Hepatocyte (in vitro differentiated cells): ENCODE measurements at regions not wholly inside any gene's neighbourhood (a gene's known extent, or its start where the extent isn't known, plus 50 kb on each side); places are given as distances from the start of the nearest gene placed in this dataset.

Experiments
- DNase-seq: peaks from one replicate; pipeline ENCODE4 v3.0.0-alpha.2; 2016; ENCODE audit warnings: low spot score
- H2AFZ ChIP-seq: fragments of 200-600 bp; sonication (generic); 2 replicates; pipeline ENCODE4 v1.6.0; 2016; ENCODE audit warnings: antibody characterized with exemption, mild to moderate bottlenecking
- H3K27ac ChIP-seq: fragments of 200-600 bp; sonication (generic); 2 replicates; pipeline ENCODE4 v1.5.1; 2016; ENCODE audit warnings: mild to moderate bottlenecking
- H3K27me3 ChIP-seq: fragments of 200-600 bp; sonication (generic); 2 replicates; pipeline ENCODE4 v1.6.1; 2016
- H3K36me3 ChIP-seq: fragments of 200-600 bp; sonication (generic); replicated peaks from 2 replicates; pipeline ENCODE4 v1.5.1; 2016; ENCODE audit warnings: low read depth; ENCODE audit not compliant: insufficient read depth
- H3K4me1 ChIP-seq: fragments of 200-600 bp; sonication (generic); 2 replicates; pipeline ENCODE4 v1.5.1; 2016; ENCODE audit warnings: mild to moderate bottlenecking, moderate library complexity; ENCODE audit not compliant: insufficient read depth
- H3K4me2 ChIP-seq: fragments of 200-600 bp; sonication (generic); 2 replicates; pipeline ENCODE4 v1.6.0; 2016
- H3K4me3 ChIP-seq: fragments of 200-600 bp; sonication (generic); 2 replicates; pipeline ENCODE4 v1.5.1; 2016; ENCODE audit warnings: mild to moderate bottlenecking
- H3K79me2 ChIP-seq: fragments of 200-600 bp; sonication (generic); 2 replicates; pipeline ENCODE4 v1.6.0; 2017; ENCODE audit warnings: mild to moderate bottlenecking
- H3K9me2 ChIP-seq: fragments of 200-600 bp; sonication (generic); replicated peaks from 2 replicates; pipeline ENCODE4 v1.6.0; 2017; ENCODE audit warnings: mild to moderate bottlenecking; ENCODE audit not compliant: insufficient read depth
- H3K9me3 ChIP-seq: fragments of 200-600 bp; sonication (generic); 2 replicates; pipeline ENCODE4 v1.5.1; 2016; ENCODE audit warnings: low read depth, mild to moderate bottlenecking
- H4K20me1 ChIP-seq: fragments of 200-600 bp; sonication (generic); 2 replicates; pipeline ENCODE4 v1.6.0; 2016; ENCODE audit warnings: mild to moderate bottlenecking; ENCODE audit not compliant: insufficient read depth, poor library complexity, severe bottlenecking
- CTCF ChIP-seq: fragments of 200-600 bp; sonication (generic); IDR thresholded peaks from 2 replicates; pipeline ENCODE4 v1.5.1; 2016; ENCODE audit warnings: antibody characterized with exemption, mild to moderate bottlenecking; ENCODE audit not compliant: poor library complexity
- EZH2 ChIP-seq: fragments of 200-600 bp; sonication (generic); IDR thresholded peaks from 2 replicates; pipeline ENCODE4 v1.6.1; 2016; ENCODE audit warnings: antibody characterized with exemption, mild to moderate bottlenecking, borderline replicate concordance
- EZH2phosphoT487 ChIP-seq: fragments of 200-600 bp; sonication (generic); IDR thresholded peaks from one replicate; pipeline ENCODE4 v1.6.1; 2018; ENCODE audit warnings: antibody characterized with exemption, mild to moderate bottlenecking, low read depth, moderate library complexity; ENCODE audit not compliant: unreplicated experiment, severe bottlenecking
- WGBS: methylation state at CpG from one replicate; pipeline ENCODE4 v1.1.6; 2016; ENCODE audit warnings: low lambda C conversion rate; ENCODE audit errors: missing lambda C conversion rate; 5-methylcytosine and 5-hydroxymethylcytosine counted together

DNA sequence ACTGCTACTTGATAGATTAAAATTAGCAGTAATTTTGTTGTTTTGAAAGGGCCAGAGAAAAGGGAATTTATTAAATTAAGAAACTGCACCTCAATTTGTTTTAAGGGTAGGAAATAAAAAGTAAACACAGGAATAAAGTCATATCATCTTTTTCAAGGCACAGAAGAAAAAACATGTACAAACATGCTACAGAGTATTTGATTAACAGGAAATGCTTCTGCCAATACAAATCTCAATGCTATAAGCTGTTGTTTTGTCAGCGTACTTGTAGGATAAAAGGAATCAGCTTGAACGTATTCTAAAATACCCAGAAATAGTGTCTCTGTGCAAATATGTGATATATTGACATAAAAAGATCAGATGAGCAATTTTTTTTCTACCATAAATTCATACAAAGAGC lies 474.0 kb upstream of the MGAT4C start:
- Histone ChIP-seq H3K27me3 (no peaks in the 10 kb centered on the region), H3K36me3 (no peaks in the 10 kb centered on the region), H3K4me1 (peaks cover 7% of the 10 kb centered on the region), H3K79me2 (no peaks in the 10 kb centered on the region), H3K27ac (no peak overlapping the region), H2AFZ (no peak overlapping the region), H3K9me2 (no peaks in the 10 kb centered on the region), H4K20me1 (no peaks in the 10 kb centered on the region), H3K4me2 (no peak overlapping the region), H3K9me3 (no peaks in the 10 kb centered on the region), H3K4me3 (no peak overlapping the region)
- TF ChIP-seq EZH2phosphoT487 (no peak), CTCF (no peak), EZH2 (no peak)
- WGBS: 86% methylated on average over 2 of the region's 2 CpGs
- no peak for DNase-seq

- Histone ChIP-seq H2AFZ (no peak overlapping the region), H4K20me1 (no peaks in the 10 kb centered on the region), H3K27me3 (no peaks in the 10 kb centered on the region), H3K9me2 (no peaks in the 10 kb centered on the region), H3K79me2 (no peaks in the 10 kb centered on the region), H3K4me1 (peaks cover 7% of the 10 kb centered on the region), H3K9me3 (no peaks in the 10 kb centered on the region), H3K36me3 (no peaks in the 10 kb centered on the region), H3K27ac (no peak overlapping the region), H3K4me3 (no peak overlapping the region), H3K4me2 (no peak overlapping the region)
- TF ChIP-seq EZH2phosphoT487 (no peak), EZH2 (no peak), CTCF (no peak)
- 79% methylated on average over 1 of the region's 1 CpG for WGBS
- DNase-seq: no peak
Measured at GRCh38 chr12:86729739-86730138, 473.5 kb upstream of the MGAT4C start.

DNA sequence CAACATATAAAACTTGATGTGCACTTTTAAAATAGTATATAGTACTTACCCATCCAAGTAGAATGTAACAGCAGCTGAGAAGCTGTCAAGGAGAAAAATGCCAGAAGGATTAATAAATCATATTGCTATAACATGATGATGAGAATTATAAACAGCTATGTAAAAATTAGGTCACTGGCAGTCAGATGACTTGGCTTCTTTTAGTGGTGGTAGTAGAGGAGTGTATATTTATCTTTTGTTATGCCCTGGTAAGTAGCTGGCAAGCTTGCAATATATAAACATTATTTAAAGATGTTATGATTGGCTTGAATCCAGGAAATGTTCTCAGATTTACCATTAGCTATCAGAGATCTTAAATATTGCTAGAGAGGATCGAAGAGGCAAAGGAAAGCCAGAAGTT lies 471.0 kb upstream of the MGAT4C start:
- Histone ChIP-seq H3K79me2 (no peaks in the 10 kb centered on the region), H3K36me3 (no peaks in the 10 kb centered on the region), H4K20me1 (no peaks in the 10 kb centered on the region), H3K27me3 (no peaks in the 10 kb centered on the region), H3K4me2 (peak overlapping the region; percentile 4), H3K27ac (no peak overlapping the region), H2AFZ (no peak overlapping the region), H3K9me2 (no peaks in the 10 kb centered on the region), H3K4me3 (no peak overlapping the region), H3K4me1 (peaks cover 7% of the 10 kb centered on the region), H3K9me3 (no peaks in the 10 kb centered on the region)
- WGBS: 53% methylated on average over 1 of the region's 1 CpG
- TF ChIP-seq CTCF: no peak
- no peak for TF ChIP-seq EZH2
- no peak for TF ChIP-seq EZH2phosphoT487
- DNase-seq: no peak

DNA sequence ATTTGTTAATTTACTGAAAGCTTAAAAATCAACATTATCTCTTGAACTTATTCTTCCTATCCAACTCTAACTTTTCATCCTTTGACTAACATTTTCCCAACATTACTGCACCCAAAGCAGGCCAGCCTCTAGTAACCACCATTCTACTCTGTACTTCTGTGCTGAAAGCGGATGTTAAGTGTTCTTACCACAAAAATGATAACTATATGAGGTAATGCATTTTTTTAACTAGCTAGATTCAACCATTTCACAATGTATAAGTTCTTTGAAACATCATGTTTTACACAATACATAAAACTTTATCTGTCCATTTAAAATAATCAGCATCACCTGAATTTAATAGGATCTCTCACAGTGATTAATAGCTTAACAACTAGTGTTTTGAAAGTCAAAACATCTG lies 468.5 kb upstream of the MGAT4C start:
- Histone ChIP-seq H3K4me3 (no peak overlapping the region), H2AFZ (no peak overlapping the region), H3K9me3 (no peaks in the 10 kb centered on the region), H4K20me1 (no peaks in the 10 kb centered on the region), H3K27ac (peak overlapping the region; percentile 53), H3K9me2 (no peaks in the 10 kb centered on the region), H3K36me3 (no peaks in the 10 kb centered on the region), H3K27me3 (no peaks in the 10 kb centered on the region), H3K4me1 (peaks cover 7% of the 10 kb centered on the region), H3K79me2 (no peaks in the 10 kb centered on the region), H3K4me2 (no peak overlapping the region)
- TF ChIP-seq EZH2 (no peak), EZH2phosphoT487 (no peak), CTCF (no peak)
- DNase-seq: no peak
- WGBS: 57% methylated on average over 1 of the region's 1 CpG
